Stimulated activated naive CD8-positive, alpha-beta T cell treated with anti-CD3 and anti-CD28 coated beads, Interleukin-15, Interleukin-2, amounts not matched to agents 100 ng/mL and 50 ng/mL, for 24 hours (primary cell): ENCODE measurements at regions not wholly inside any gene's neighbourhood (a gene's known extent, or its start where the extent isn't known, plus 50 kb on each side); places are given as distances from the start of the nearest gene placed in this dataset.

Experiments
- H3K27ac Mint-ChIP-seq: one replicate; pipeline ENCODE4 v1.8.0; 2021; ENCODE audit warnings: mild to moderate bottlenecking, mixed read lengths
- H3K27me3 Mint-ChIP-seq: one replicate; pipeline ENCODE4 v1.8.0; 2021; ENCODE audit warnings: mixed read lengths
- H3K36me3 Mint-ChIP-seq: one replicate; pipeline ENCODE4 v1.8.0; 2021; ENCODE audit warnings: low read depth, mixed read lengths
- H3K4me1 Mint-ChIP-seq: one replicate; pipeline ENCODE4 v1.8.0; 2021; ENCODE audit warnings: low read depth, mixed read lengths
- H3K4me3 Mint-ChIP-seq: one replicate; pipeline ENCODE4 v1.8.0; 2021; ENCODE audit warnings: mild to moderate bottlenecking, mixed read lengths
- H3K9me3 Mint-ChIP-seq: one replicate; pipeline ENCODE4 v1.8.0; 2021; ENCODE audit warnings: mixed read lengths

DNA sequence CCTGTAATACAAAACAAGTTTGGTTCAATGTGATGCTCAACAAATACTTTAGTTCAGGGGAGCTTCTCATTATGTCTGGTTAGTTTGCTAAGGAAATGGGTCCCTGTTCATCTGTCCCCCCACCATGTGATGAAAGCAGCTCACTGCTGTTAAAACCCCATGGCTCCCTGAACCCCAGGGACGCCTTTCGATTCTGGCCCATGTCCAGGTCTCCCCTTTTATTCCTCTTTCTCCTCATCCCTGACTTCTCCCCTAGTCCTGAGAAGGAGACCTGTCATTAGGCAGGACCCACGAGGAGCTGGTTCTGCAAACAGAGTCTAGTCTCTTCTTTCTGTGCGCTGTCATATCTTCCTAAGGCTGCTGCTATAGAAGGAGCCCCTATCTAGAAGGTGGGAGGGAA, 213.3 kb upstream of the OSR1 start:
- Mint-ChIP-seq H3K9me3 (no peaks in the 10 kb centered on the region), H3K4me1 (no peaks in the 10 kb centered on the region), H3K4me3 (no peak overlapping the region), H3K27ac (no peak overlapping the region), H3K27me3 (peaks cover 18% of the 10 kb centered on the region), H3K36me3 (no peaks in the 10 kb centered on the region)

DNA sequence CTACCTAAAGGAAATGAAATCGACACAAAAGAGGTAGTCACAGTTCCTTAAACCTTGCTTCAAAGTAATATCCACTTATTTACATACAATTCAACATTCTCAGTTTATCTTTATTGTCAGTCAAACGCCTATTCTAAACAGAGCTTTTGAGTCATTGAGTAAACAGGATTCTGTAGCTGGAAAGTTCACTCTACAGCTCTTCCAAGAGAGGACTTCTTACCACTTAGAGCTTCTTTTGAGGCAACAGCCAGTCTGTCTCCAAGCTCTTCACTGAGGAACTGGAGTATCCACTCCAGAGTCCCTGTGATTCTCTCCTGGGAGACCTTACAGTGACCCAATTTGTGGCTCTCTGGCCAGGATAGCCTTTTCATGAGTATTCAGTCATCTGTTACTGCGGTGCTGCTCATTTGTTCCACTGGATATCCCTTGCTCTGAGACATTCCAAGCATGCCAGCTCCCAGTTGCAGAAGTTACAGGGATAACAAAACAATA, 210.9 kb upstream of the OSR1 start:
- Mint-ChIP-seq H3K4me3 (no peak overlapping the region), H3K27me3 (peaks cover 15% of the 10 kb centered on the region), H3K4me1 (no peaks in the 10 kb centered on the region), H3K9me3 (no peaks in the 10 kb centered on the region), H3K27ac (no peak overlapping the region), H3K36me3 (no peaks in the 10 kb centered on the region)

DNA sequence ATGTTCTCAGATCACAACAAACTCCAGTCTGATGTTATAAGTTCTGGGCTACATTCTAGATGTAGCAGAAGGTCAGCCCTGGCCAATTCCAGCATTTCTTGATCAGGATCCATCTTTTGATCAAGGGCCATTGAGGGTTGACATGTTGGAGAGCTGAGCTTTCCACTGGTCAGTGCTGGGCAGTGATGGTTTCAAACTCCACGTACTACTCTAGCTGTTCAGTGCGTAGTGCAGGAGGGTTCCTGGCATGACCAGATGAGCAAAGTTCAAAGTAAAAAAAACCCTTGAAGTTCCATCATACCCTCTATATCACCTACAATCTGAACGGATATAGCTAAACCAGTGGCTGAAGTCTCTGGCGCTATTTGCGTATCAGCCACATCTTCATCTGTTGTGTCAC, 210.4 kb upstream of the OSR1 start:
- peaks cover 11% of the 10 kb centered on the region for H3K27me3 Mint-ChIP-seq
- H3K27ac Mint-ChIP-seq, result no peak overlapping the region
- H3K9me3 Mint-ChIP-seq, result no peaks in the 10 kb centered on the region
- no peaks in the 10 kb centered on the region for H3K36me3 Mint-ChIP-seq
- no peak overlapping the region for H3K4me3 Mint-ChIP-seq
- no peaks in the 10 kb centered on the region for H3K4me1 Mint-ChIP-seq

- Mint-ChIP-seq H3K27ac (no peak overlapping the region), H3K27me3 (peaks cover 6% of the 10 kb centered on the region), H3K4me3 (no peak overlapping the region), H3K4me1 (peaks cover 3% of the 10 kb centered on the region), H3K9me3 (no peaks in the 10 kb centered on the region), H3K36me3 (no peaks in the 10 kb centered on the region)
Measured at GRCh38 chr2:19560785-19561184, 202.4 kb upstream of the OSR1 start.

GRCh38 chr2:19559596-19560240, 201.3 kb upstream of the OSR1 start:
- H3K4me1 Mint-ChIP-seq, result peaks cover 3% of the 10 kb centered on the region
- no peak overlapping the region for H3K27ac Mint-ChIP-seq
- H3K9me3 Mint-ChIP-seq, result no peaks in the 10 kb centered on the region
- H3K36me3 Mint-ChIP-seq, result no peaks in the 10 kb centered on the region
- H3K4me3 Mint-ChIP-seq, result no peak overlapping the region
- H3K27me3 Mint-ChIP-seq, result peaks cover 6% of the 10 kb centered on the region

DNA sequence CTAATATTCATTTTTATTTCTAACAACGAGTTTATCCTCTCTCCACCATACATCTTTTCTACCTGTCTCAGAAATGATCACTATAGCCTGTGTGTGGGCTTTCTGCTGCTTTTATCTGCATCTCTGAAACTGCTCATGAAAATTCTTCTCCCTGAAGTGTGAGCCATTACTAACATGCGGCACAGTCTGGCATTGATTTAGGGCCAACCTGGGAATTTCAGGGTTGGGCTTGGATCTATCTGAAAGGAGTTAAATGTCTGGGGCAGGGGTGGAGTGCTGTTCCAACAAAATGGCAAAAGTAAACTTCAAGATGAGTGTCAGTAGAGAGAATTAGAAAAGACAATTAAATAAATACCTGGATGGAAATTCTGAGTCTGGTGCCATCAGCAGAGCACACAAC, 198.2 kb upstream of the OSR1 start:
- H3K27me3 Mint-ChIP-seq, result no peaks in the 10 kb centered on the region
- H3K4me3 Mint-ChIP-seq, result no peak overlapping the region
- no peak overlapping the region for H3K27ac Mint-ChIP-seq

GRCh38 chr2:19554520-19554919, 196.1 kb upstream of the OSR1 start:
- Mint-ChIP-seq H3K4me3 (no peak overlapping the region), H3K4me1 (peaks cover 3% of the 10 kb centered on the region)

More for the DNA sequence above, 198.2 kb upstream of the OSR1 start:
- no peaks in the 10 kb centered on the region for H3K36me3 Mint-ChIP-seq
- H3K4me1 Mint-ChIP-seq, result peaks cover 3% of the 10 kb centered on the region
- no peaks in the 10 kb centered on the region for H3K9me3 Mint-ChIP-seq

GRCh38 chr2:19552270-19552669, 193.8 kb upstream of the OSR1 start:
- H3K27me3 Mint-ChIP-seq, result peaks cover 10% of the 10 kb centered on the region
- H3K4me1 Mint-ChIP-seq, result no peaks in the 10 kb centered on the region
- no peaks in the 10 kb centered on the region for H3K36me3 Mint-ChIP-seq
- no peaks in the 10 kb centered on the region for H3K9me3 Mint-ChIP-seq
- no peak overlapping the region for H3K4me3 Mint-ChIP-seq
- no peak overlapping the region for H3K27ac Mint-ChIP-seq

More at GRCh38 chr2:19554520-19554919, 196.1 kb upstream of the OSR1 start:
- no peaks in the 10 kb centered on the region for H3K36me3 Mint-ChIP-seq
- H3K9me3 Mint-ChIP-seq, result no peaks in the 10 kb centered on the region
- H3K27ac Mint-ChIP-seq, result no peak overlapping the region
- peaks cover 8% of the 10 kb centered on the region for H3K27me3 Mint-ChIP-seq

DNA sequence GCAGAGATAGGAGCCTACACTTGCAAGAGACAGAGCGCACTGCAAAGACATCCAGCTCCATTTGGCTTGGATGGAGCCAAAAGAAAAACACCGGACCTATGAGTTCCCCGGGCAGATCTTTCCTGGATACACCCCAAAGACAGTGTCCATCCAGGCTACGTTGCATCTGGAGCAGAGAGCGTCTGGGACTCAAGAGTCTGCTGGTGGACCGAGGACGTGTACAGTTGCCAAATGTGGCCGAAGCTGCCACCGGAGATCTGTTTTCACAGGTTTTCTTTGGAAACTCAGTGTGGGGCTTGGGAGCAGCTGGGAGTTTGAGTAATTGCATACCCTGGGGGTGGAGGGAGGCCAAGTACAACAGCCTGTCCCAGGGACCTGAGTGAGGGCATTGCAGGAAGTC, 192.3 kb upstream of the OSR1 start:
- no peaks in the 10 kb centered on the region for H3K36me3 Mint-ChIP-seq
- peaks cover 10% of the 10 kb centered on the region for H3K27me3 Mint-ChIP-seq
- no peak overlapping the region for H3K4me3 Mint-ChIP-seq
- no peaks in the 10 kb centered on the region for H3K4me1 Mint-ChIP-seq
- H3K9me3 Mint-ChIP-seq, result no peaks in the 10 kb centered on the region
- no peak overlapping the region for H3K27ac Mint-ChIP-seq

DNA sequence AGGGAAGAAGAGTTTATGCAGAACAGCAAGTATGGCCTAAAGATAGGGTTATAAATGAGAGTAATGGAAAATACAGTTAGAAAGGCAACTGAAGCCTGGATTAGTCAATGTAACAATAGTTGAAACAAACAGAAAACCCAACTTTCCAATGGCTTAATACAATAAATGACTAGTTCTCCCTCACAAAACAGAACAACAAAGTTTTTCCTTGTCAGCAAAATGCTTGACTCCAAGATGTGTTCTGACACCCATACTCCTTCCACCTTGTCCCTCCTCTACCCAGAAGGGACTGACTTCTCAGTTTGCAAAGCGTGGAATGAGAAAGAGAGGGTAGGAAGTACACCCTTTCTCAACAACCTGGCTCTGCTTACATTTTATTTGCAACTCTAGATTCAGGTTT, 191.4 kb upstream of the OSR1 start:
- Mint-ChIP-seq H3K9me3 (no peaks in the 10 kb centered on the region), H3K36me3 (no peaks in the 10 kb centered on the region), H3K4me3 (no peak overlapping the region), H3K27ac (no peak overlapping the region), H3K27me3 (peaks cover 10% of the 10 kb centered on the region), H3K4me1 (no peaks in the 10 kb centered on the region)

DNA sequence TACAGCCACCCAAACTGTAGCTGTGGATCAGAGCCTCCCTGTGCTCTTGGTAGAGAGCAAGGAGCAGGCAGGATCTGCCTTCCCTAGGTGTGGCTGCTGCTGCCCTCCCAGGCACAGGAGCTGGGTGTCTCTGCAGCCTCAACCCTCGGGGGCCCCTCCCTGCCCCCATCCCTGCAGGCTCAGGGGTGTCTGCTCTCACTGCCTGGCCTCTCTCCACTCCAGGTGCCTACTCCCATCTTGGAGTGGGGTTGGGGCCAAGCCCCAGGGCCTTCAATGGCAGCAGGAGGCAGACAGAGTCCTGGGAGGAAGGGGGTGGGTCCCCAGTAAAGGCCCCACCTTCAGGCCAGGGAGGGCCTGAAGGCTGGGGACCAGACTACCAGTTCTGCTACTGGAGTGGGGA, 189.7 kb upstream of the OSR1 start:
- Mint-ChIP-seq H3K36me3 (no peaks in the 10 kb centered on the region), H3K4me1 (no peaks in the 10 kb centered on the region), H3K27me3 (peaks cover 10% of the 10 kb centered on the region), H3K9me3 (no peaks in the 10 kb centered on the region), H3K27ac (no peak overlapping the region), H3K4me3 (no peak overlapping the region)

DNA sequence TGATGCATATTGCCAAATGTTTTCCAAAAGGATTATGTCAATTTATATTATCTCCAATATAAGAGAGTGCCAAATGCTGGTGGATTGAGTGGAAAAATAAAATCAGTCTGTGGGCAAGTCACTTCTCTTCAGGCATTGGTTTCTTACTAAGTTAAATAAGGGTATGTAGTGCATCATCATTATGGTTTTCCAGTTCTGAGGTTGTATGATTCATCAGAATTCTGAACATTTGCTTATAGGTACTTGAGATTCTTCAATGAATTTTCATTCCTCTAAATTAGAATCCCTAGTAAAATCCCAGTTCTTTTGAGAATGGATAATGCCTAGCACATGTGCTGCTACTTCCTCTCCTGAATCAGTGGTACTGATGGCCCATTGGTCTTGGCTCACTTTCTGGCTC, 188.9 kb upstream of the OSR1 start:
- Mint-ChIP-seq H3K27me3 (peaks cover 10% of the 10 kb centered on the region), H3K4me1 (no peaks in the 10 kb centered on the region), H3K4me3 (no peak overlapping the region), H3K27ac (no peak overlapping the region), H3K9me3 (no peaks in the 10 kb centered on the region), H3K36me3 (no peaks in the 10 kb centered on the region)

GRCh38 chr2:19545507-19545906, 187.1 kb upstream of the OSR1 start:
- Mint-ChIP-seq H3K36me3 (no peaks in the 10 kb centered on the region), H3K9me3 (no peaks in the 10 kb centered on the region), H3K4me1 (no peaks in the 10 kb centered on the region), H3K4me3 (no peak overlapping the region), H3K27me3 (peaks cover 8% of the 10 kb centered on the region), H3K27ac (no peak overlapping the region)

- no peaks in the 10 kb centered on the region for H3K4me1 Mint-ChIP-seq
- H3K27ac Mint-ChIP-seq, result no peak overlapping the region
- no peaks in the 10 kb centered on the region for H3K9me3 Mint-ChIP-seq
- H3K4me3 Mint-ChIP-seq, result no peak overlapping the region
- no peaks in the 10 kb centered on the region for H3K27me3 Mint-ChIP-seq
- no peaks in the 10 kb centered on the region for H3K36me3 Mint-ChIP-seq
Measured at GRCh38 chr2:19543663-19544383, 185.4 kb upstream of the OSR1 start.

- H3K27me3 Mint-ChIP-seq, result no peaks in the 10 kb centered on the region
- no peak overlapping the region for H3K4me3 Mint-ChIP-seq
- H3K4me1 Mint-ChIP-seq, result no peaks in the 10 kb centered on the region
- no peak overlapping the region for H3K27ac Mint-ChIP-seq
- H3K36me3 Mint-ChIP-seq, result no peaks in the 10 kb centered on the region
- no peaks in the 10 kb centered on the region for H3K9me3 Mint-ChIP-seq
Measured at GRCh38 chr2:19542796-19543662, 184.6 kb upstream of the OSR1 start.
